ENCODE measurements at regions not wholly inside any gene's neighbourhood (a gene's known extent, or its start where the extent isn't known, plus 50 kb on each side); places are given as distances from the start of the nearest gene placed in this dataset.

- no peak overlapping the region for H3K4me3 ChIP-seq (ENCODE audit: insufficient read depth, low read depth, low read length)
- no peaks in the 10 kb centered on the region for H3K9me1 ChIP-seq (ENCODE audit: insufficient read depth, low read length)
- no peak overlapping the region for H2BK15ac ChIP-seq (ENCODE audit: low read depth, low read length)
- H4K8ac ChIP-seq (ENCODE audit: low read depth in 2 of 2, low read length in 2 of 2) = no peak overlapping the region
- no peak overlapping the region for H3K56ac ChIP-seq (ENCODE audit: extremely low read depth, insufficient read depth, low read length)
- no peak overlapping the region for H3K4ac ChIP-seq (ENCODE audit: low read depth, low read length)
- H2AFZ ChIP-seq (replicated peaks; ENCODE audit: low read length, poor library complexity) = no peak overlapping the region
- H2AK9ac ChIP-seq (replicated peaks; ENCODE audit: low read depth, low read length, poor library complexity) = no peak overlapping the region
- no peak overlapping the region for H2BK20ac ChIP-seq (ENCODE audit: low read depth, low read length)
- no TSS peak for BruUV-seq (replicated peaks)
- H3K27ac ChIP-seq (ENCODE audit: insufficient read depth, low read length) = no peak overlapping the region
- DNase-seq (no peak), ATAC-seq (ENCODE audit: low read depth) (no peak)
- H3K4me1 ChIP-seq (ENCODE audit: control insufficient read depth, insufficient read depth, low read length) = no peaks in the 10 kb centered on the region
- TF ChIP-seq MAFK (IDR thresholded peaks at IDR 0.05; ENCODE audit: low read depth, low read length) (no peak), RCOR1 (IDR thresholded peaks at IDR 0.05; ENCODE audit: insufficient replicate concordance, low read length) (no peak), RAD21 (IDR thresholded peaks at IDR 0.05; ENCODE audit: low read length) (no peak), USF2 (IDR thresholded peaks at IDR 0.05; ENCODE audit: low read depth, low read length) (no peak), CHD1 (IDR thresholded peaks at IDR 0.05; ENCODE audit: low read depth, low read length) (no peak), CTCF (conservative IDR thresholded peaks at IDR 0.05; ENCODE audit: low read depth, low read length) (no peak), POLR2A (IDR thresholded peaks at IDR 0.05; ENCODE audit: low read depth, low read length) (no peak), MAZ (IDR thresholded peaks at IDR 0.05; ENCODE audit: borderline replicate concordance, low read depth, low read length) (no peak), SMC3 (IDR thresholded peaks at IDR 0.05; ENCODE audit: low read depth, low read length) (no peak), BHLHE40 (IDR thresholded peaks at IDR 0.05; ENCODE audit: low read depth, low read length) (no peak), CEBPB (IDR thresholded peaks at IDR 0.05; ENCODE audit: low read depth, low read length) (no peak), RFX5 (IDR thresholded peaks at IDR 0.05; ENCODE audit: low read depth, low read length) (no peak)
- POLR2A ChIA-PET (ENCODE audit: unreplicated experiment) = no interaction called here
- dilution Hi-C loops (cut with HindIII; ENCODE audit: low sequenced_read_pairs, unreplicated experiment) (no loop called here), intact Hi-C loops (cut with micrococcal nuclease) (no loop called here), in situ Hi-C loops (cut with MboI; ENCODE audit: low sequenced_read_pairs) (no loop called here)
- no peaks in the 10 kb centered on the region for H3K36me3 ChIP-seq (ENCODE audit: control insufficient read depth, insufficient read depth, low read length)
- peaks cover 4% of the 10 kb centered on the region for H3K27me3 ChIP-seq (ENCODE audit: control insufficient read depth, insufficient read depth, low read length)
- no peaks in the 10 kb centered on the region for H3K9me3 ChIP-seq (ENCODE audit: control insufficient read depth, insufficient read depth, low read length)
- H2BK5ac ChIP-seq (ENCODE audit: low read depth, low read length, poor library complexity, severe bottlenecking) = no peak overlapping the region
- H3K14ac ChIP-seq (replicated peaks; ENCODE audit: low read depth, low read length) = no peak overlapping the region
- H4K91ac ChIP-seq (ENCODE audit: insufficient read depth, low read depth, low read length) = no peak overlapping the region
- no peak overlapping the region for H4K5ac ChIP-seq (ENCODE audit: low read depth, low read length)
- no peaks in the 10 kb centered on the region for H3K79me1 ChIP-seq (ENCODE audit: low read depth in 1 of 2, low read length in 2 of 2)
- no peak overlapping the region for H3K9ac ChIP-seq (ENCODE audit: low read depth, low read length)
- CTCF ChIA-PET = interaction anchor here (0.6 to 0.9 kb wide), 2 partner anchors 10 to 11 kb away, joined by 3 read pairs; no protein-coding TSS in a partner anchor
- no CpG with 5 or more reads among the region's 1 CpG for WGBS, 2 experiments (ENCODE audit: extremely low coverage in 2 of 2, insufficient read length in 1 of 2)
- no peak overlapping the region for H3K23ac ChIP-seq (ENCODE audit: low read depth, low read length)
- H4K20me1 ChIP-seq (ENCODE audit: insufficient read depth, low read length) = no peaks in the 10 kb centered on the region
- H3K18ac ChIP-seq (ENCODE audit: low read depth, low read length) = no peak overlapping the region
- H2BK120ac ChIP-seq (ENCODE audit: low read depth, low read length) = no peak overlapping the region
- H3K4me2 ChIP-seq (ENCODE audit: low read depth, low read length) = no peak overlapping the region
- H2AK5ac ChIP-seq (ENCODE audit: low read depth, low read length) = no peak overlapping the region
Measured at GRCh38 chr6:163721435-163721834, 306.9 kb downstream of the QKI start.

All from IMR-90 (cell line).